NCI-H187 treated with DMSO at 0.1 percent for 48 hours (cell line): ENCODE measurements at regions not wholly inside any gene's neighbourhood (a gene's known extent, or its start where the extent isn't known, plus 50 kb on each side); places are given as distances from the start of the nearest gene placed in this dataset.

Source experiments
- DNase-seq: peaks from one replicate; lab custom pipeline; 2025; lab: John Stamatoyannopoulos, UW

DNA sequence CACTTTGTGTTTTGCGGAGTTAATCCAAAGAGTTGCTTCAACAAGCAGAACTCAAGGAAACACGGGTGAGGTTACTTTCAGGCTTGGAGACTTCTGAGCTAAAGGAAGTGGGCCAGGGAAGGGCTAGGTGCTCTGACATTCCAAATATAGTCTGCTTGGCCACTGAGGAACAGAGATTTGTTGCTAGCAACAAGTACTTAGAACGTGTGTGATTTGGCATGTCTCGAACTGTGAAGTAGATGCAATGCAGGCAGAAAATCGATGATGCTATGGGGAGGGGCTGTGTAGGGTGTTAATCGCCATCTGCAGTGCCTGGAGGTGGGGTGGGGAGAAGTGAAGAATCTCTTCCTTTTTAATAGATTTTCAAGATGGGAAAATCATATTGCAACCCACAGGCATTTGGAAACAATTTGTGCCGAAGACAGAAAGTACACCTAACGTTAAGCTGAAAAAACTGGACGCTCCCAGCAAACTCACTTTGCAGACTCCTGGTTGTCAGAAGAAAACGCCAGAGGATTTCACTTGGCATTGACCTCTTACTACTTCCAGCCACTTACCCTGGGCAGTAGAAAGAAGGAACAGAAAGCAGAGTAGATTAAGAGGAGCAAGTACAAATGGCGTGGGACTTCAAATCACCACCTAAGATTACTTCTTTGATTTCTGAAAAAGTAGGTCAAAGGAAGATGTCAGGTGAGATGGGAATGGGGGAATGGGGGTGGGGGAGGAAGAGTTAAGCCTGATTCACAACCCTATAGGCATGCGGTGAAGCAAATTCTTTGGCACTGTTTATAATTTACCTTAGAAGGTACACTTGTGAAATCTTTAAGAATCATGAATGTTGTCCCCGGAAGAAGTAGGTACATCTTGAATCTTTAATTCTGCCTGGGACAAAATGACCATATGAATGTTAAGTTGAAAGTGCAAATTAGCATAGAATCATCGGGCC lies 314.1 kb downstream of the CD83 start:
- no peak for DNase-seq

GRCh38 chr6:14434916-14435690 lies 317.5 kb downstream of the CD83 start:
- no peak for DNase-seq

- DNase-seq = no peak
Observed at GRCh38 chr6:14436592-14437132, 319.1 kb downstream of the CD83 start.

- no peak for DNase-seq
Observed at GRCh38 chr6:14439419-14439818, 321.8 kb downstream of the CD83 start.

- no peak for DNase-seq
Observed at GRCh38 chr6:14440215-14440910, 322.8 kb downstream of the CD83 start.

- peak; percentile 43 for DNase-seq
Observed at GRCh38 chr6:14440940-14441781, 323.6 kb downstream of the CD83 start.

GRCh38 chr6:14442242-14442641 lies 324.7 kb downstream of the CD83 start:
- DNase-seq = no peak

DNA sequence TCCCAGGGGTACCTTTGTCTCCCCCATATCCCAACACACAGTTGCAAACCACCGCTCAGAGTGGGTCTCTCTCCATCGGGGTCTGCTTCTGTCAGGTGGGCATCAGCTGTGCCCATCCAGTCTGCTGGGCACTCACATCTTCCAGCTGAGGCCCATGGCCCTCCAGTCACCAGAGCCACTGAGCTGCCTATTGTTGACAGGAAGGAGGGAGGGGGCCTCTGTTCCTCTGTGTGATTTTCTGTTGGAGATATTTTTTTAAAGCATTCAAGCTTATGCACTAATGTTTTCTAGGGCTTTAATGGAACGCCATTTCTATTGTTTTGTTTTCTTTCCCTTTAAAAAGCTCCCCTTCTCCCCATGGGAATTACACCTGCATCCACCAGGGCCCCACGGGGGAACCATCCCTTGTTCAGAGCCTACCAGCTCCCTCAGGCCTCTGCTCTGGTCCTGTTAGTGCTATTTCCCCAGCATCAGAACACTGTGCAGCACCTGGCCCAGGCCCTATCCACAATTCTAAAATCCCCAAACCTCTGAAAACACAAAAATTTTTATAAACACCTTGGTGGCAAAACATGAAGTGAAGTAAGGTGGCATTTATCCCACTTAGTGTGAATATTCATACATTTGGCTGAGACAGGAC lies 326.2 kb downstream of the CD83 start:
- DNase-seq = no peak

DNA sequence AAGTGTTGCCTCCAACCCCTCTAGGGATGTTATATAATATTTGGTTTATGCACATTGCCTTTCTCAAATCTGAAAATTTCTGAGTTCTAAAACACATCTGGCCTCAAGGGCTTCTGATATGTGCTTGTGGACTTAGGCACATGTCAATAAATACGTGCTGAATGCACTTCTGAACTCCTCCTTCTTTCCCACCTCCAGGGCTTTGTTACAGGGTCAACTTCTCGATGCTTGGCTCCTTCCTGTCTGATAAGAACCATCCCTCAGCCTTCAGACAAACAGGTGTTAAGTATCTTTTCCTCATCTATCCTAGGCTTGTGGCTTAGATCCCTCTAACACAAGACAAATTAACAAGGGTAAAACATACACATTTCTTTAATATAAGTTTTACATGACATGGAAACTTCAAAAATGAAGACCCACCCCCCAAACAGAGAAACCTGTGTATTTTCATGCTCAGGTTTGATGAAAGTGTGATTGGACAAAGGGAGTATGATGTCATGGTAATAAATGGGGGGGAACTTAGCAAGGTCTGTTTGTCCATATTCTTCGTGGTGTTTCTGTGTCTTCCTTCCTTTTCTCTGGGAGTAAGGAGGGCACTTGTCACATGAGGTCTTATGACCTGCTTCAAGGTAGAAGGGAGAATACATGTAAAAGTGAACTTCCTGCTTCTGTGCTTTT lies 326.9 kb downstream of the CD83 start:
- DNase-seq = no peak

DNA sequence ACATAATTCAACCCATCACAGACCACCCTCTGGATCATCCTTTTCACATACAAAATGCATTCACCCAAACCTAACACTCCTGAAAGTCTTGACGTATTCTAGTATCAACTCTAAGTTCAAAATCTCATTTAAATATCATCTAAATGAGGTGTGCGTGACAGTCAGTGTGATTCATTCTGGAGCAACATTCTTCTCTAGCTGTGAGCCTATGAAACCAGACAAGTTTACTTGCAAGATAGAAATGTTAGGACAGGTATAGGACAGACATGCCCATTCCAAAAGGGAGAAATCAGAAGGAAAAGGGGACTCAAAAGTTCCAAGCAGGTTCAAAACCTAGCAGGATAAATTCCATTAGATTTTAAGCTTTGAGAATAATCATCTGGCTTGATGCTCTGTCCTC lies 329.7 kb downstream of the CD83 start:
- no peak for DNase-seq

DNA sequence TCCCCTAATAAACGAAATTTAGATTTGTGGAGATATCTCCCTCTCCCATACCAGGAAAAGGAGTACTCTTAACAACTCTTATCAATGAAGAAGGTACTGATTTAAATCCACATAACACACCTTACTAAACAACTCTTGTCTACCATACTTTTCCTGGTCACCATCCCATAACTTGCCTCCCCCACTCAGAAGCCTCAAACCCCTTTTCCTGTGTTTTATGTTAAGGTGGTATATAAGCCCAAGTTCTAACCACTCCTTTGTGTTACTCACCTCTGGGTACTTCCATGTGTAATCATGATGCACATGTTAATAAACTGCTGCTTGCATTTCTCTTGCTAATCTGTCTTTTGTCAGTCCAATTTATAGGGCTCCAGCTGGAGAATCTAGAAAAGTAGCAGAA lies 330.7 kb downstream of the CD83 start:
- no peak for DNase-seq

DNA sequence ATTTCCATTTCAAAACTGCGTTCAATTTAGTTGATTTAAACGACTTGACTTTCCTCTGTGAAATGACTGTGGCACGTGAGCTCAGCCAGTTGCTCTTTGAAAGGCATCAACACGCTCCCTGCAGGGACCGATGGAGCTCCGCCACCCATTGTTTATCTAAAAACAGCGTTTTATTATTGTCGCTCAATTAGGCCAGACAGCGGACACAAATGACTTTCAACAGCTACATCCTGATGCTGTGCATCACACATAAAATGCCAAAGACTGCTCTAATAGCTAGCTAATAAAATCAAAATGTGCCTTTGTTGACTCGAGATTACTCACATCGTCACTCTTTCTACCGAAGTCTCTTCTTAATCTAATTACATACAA lies 332.5 kb downstream of the CD83 start:
- no peak for DNase-seq

DNA sequence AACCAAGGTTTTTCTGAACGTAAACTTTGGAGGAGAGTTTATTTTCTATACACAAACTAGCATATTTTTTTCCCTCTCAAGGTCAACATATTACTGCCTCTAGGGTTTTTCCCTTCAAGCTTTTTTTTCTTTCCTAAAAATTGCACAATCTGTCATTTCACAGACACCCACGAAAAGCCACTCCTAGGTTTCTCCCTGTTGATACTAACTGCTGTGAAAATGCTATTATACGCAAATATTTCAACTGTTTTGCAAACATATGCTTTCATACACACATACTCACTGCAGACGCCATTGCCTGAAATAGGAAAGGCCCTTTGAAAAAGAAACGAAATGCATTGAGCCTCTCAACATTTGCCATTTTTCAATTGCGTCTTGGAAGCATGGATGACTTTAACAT lies 333.0 kb downstream of the CD83 start:
- no peak for DNase-seq

DNA sequence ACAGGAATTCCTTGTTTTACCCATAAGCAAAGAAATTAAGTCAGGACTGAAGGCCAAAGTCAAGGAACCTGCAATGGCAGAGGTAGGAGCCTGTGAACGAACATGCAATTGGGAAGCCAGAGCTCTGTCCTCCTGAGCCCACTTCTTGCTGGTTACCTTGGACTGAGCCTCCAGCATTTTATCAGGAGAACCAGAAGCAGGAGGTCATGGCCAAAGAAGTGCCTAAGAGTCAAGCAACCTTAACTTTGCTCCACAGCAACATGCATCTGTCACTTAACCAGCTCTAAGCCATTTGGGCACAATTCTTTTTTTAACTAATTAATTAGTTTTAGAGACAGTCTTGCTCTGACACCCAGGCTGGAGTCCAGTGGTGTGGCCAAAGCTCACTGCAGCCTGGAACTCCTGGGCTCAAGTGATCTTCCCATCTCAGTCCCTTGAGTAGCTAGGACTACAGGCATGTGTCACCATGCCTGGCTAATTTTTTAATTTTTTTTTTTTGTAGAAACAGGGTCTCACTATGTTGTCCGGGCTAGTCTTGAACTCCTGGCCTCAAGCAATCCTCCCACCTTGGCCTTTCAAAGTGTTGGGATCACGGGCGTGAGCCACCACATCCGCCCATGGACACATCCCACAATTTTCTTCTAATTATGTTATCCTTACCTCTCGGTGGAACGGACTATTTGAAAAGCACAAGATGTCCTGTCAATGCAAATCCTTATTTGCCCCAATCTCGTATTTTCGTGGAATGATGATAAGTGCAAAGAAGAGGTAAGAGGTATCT lies 334.2 kb downstream of the CD83 start:
- DNase-seq = no peak

DNA sequence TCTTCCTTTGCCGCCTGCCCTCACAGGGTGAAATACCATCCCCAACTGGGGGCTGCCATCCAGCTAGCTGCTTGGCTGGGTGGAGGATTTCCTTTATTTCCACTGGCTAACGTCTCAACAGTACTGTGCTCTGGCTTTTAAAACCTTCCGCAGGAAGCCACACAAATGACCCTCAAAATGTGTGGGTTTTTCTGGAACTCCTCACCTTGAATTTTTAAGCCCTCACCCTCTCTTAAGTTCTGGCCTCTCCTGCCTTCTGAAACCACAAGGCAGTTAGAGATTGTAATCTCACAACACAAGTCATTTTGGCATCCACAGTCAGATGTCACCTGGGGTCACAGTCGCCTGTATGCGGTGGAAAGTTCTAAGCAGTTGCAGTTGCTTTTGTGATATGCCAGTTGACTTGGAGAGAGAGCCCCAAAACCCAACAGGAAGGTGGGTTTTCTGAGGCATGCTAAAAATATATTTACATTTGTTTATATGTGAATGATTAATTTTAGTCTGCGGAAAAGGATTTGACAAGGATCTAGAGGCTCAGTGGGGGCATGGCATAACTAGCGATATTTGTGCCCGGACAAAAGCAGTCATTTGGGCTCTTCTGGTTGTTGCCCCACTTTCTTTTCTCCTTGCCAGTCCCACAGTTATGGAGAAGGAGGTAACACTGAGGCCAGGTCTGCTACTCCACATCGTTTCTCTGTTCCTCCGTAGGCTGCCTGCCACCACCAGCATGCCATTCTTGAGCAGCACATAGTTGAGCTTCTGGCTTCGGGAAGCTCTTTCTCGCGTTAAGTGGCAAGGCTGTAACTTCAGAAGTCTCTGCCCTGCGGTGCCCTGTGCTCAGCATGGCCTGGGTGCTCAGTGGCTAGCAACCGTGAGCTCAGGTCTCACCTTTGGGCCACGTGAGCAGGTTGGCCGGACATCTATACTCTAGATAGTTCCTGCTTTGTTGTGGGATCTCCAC lies 335.3 kb downstream of the CD83 start:
- DNase-seq = no peak

GRCh38 chr6:14453712-14454472 lies 336.3 kb downstream of the CD83 start:
- DNase-seq = no peak

DNA sequence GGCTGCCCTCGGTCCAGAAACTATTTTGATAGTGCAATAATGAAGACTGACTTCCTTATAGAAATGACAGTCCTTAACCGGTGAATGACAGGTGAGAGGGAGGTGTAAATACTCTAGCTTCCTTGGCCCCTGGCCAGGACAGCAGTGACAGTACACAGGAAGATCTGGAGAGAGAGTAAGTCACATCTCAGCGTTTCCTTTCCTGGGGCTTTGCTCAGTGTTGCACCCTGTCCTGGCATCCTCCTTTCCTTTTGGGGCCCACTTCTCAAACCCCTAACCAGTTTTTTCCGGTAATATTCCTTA lies 336.9 kb downstream of the CD83 start:
- DNase-seq = peak; percentile 52

DNA sequence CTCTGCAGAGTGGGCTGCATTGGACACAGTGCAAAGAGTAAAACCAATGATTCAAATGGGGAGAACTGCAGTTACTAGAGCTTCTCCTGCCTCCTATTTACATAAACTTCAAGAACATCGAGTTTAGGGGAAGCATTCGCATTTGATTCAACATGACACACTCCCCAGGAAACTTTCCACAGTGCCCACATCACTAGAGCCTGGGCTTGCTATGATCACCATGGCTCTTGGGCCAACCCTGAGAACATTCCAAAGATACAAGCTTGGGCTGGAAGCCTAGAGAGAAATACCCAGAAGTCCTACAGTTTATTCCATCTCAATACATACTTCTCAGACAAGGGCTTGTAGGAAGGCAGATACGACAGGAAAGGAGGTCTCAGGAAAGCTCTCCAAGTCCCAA lies 337.9 kb downstream of the CD83 start:
- no peak for DNase-seq
